Neural progenitor cell (in vitro differentiated cells): ENCODE measurements at regions not wholly inside any gene's neighbourhood (a gene's known extent, or its start where the extent isn't known, plus 50 kb on each side); places are given as distances from the start of the nearest gene placed in this dataset.
"Not testable (repeated sequence)": the region's sequence is repeated elsewhere in the genome, so short reads cannot be mapped to it uniquely, and the experiment has no call there.

Experiments used
- DNase-seq: peaks from one replicate; pipeline ENCODE4 v3.0.0-alpha.2; 2016; ENCODE audit warnings: low spot score
- H2AFZ ChIP-seq: fragments of 200-600 bp; sonication (generic); replicated peaks from 2 replicates; pipeline ENCODE4 v1.6.1; 2016; ENCODE audit warnings: antibody characterized with exemption
- H3F3A ChIP-seq: fragments of 200-600 bp; sonication (generic); 2 replicates; pipeline ENCODE4 v1.6.1; 2016; ENCODE audit warnings: antibody characterized with exemption, low read depth
- H3K27ac ChIP-seq: fragments of 200-600 bp; sonication (generic); 2 replicates; pipeline ENCODE4 v1.5.1; 2016; ENCODE audit warnings: mild to moderate bottlenecking
- H3K27me3 ChIP-seq: fragments of 200-600 bp; sonication (generic); 2 replicates; pipeline ENCODE4 v1.6.1; 2016; ENCODE audit warnings: mild to moderate bottlenecking, moderate library complexity
- H3K36me3 ChIP-seq: fragments of 200-600 bp; sonication (generic); 2 replicates; pipeline ENCODE4 v1.5.1; 2016
- H3K4me1 ChIP-seq: fragments of 200-600 bp; sonication (generic); 2 replicates; pipeline ENCODE4 v1.6.1; 2016; ENCODE audit warnings: mixed run types
- H3K4me2 ChIP-seq: fragments of 200-600 bp; sonication (generic); 2 replicates; pipeline ENCODE4 v1.6.1; 2016
- H3K4me3 ChIP-seq: fragments of 200-600 bp; sonication (generic); 2 replicates; pipeline ENCODE4 v1.5.1; 2016
- H3K79me2 ChIP-seq: fragments of 200-600 bp; sonication (generic); 2 replicates; pipeline ENCODE4 v1.6.1; 2016; ENCODE audit warnings: low read depth
- H3K9ac ChIP-seq: fragments of 200-600 bp; sonication (generic); 2 replicates; pipeline ENCODE4 v1.6.1; 2016
- H3K9me3 ChIP-seq: fragments of 200-600 bp; sonication (generic); 2 replicates; pipeline ENCODE4 v1.5.1; 2016; ENCODE audit warnings: low read depth
- H4K20me1 ChIP-seq: fragments of 200-600 bp; sonication (generic); 2 replicates; pipeline ENCODE4 v1.6.1; 2016; ENCODE audit warnings: low read depth
- H3K27ac Mint-ChIP-seq: 3 replicates; pipeline ENCODE4 v1.8.0; 2021; ENCODE audit warnings: mixed read lengths
- H3K27me3 Mint-ChIP-seq: 2 replicates; pipeline ENCODE4 v1.8.0; 2022; ENCODE audit warnings: low read depth, mild to moderate bottlenecking, inconsistent platforms, moderate library complexity, mixed read lengths; ENCODE audit not compliant: insufficient read depth
- H3K36me3 Mint-ChIP-seq: 3 replicates; pipeline ENCODE4 v1.8.0; 2021; ENCODE audit warnings: mixed read lengths
- H3K4me1 Mint-ChIP-seq: 3 replicates; pipeline ENCODE4 v1.8.0; 2021; ENCODE audit warnings: mixed read lengths
- H3K4me3 Mint-ChIP-seq: 3 replicates; pipeline ENCODE4 v1.8.0; 2021; ENCODE audit warnings: mild to moderate bottlenecking, moderate library complexity, mixed read lengths
- H3K9me3 Mint-ChIP-seq: 3 replicates; pipeline ENCODE4 v1.8.0; 2020; ENCODE audit warnings: mixed read lengths
- CTCF ChIP-seq: fragments of 200-600 bp; sonication (generic); IDR thresholded peaks from 2 replicates; pipeline ENCODE4 v1.5.1; 2017; ENCODE audit warnings: antibody characterized with exemption, mild to moderate bottlenecking
- EZH2 ChIP-seq: fragments of 200-600 bp; sonication (generic); IDR thresholded peaks from 2 replicates; pipeline ENCODE4 v1.6.1; 2017; ENCODE audit warnings: antibody characterized with exemption, mild to moderate bottlenecking, moderate library complexity
- EZH2phosphoT487 ChIP-seq: fragments of 200-600 bp; sonication (generic); IDR thresholded peaks from 2 replicates; pipeline ENCODE4 v1.6.1; 2017; ENCODE audit warnings: antibody characterized with exemption

GRCh38 chr7:142646386-142647140, 102.7 kb upstream of the PRSS1 start:
- H2AFZ ChIP-seq, result peak overlapping the region; percentile 89
- no peak overlapping the region for H3K4me3 ChIP-seq
- no peaks in the 10 kb centered on the region for H3K36me3 ChIP-seq
- H3K27ac ChIP-seq, result no peak overlapping the region
- H3K9ac ChIP-seq, result no peak overlapping the region
- Mint-ChIP-seq H3K9me3 (no peaks in the 10 kb centered on the region), H3K4me3 (no peak overlapping the region), H3K27me3 (no peaks in the 10 kb centered on the region), H3K4me1 (no peaks in the 10 kb centered on the region), H3K36me3 (no peaks in the 10 kb centered on the region), H3K27ac (no peak overlapping the region)
- peaks cover 9% of the 10 kb centered on the region for H3K4me1 ChIP-seq
- no peak for DNase-seq
- TF ChIP-seq EZH2 (no peak), CTCF (no peak), EZH2phosphoT487 (no peak)
- no peaks in the 10 kb centered on the region for H3K9me3 ChIP-seq
- H3F3A ChIP-seq, result no peaks in the 10 kb centered on the region
- no peaks in the 10 kb centered on the region for H4K20me1 ChIP-seq
- no peaks in the 10 kb centered on the region for H3K27me3 ChIP-seq
- H3K79me2 ChIP-seq, result no peaks in the 10 kb centered on the region
- H3K4me2 ChIP-seq, result peak overlapping the region; percentile 45

GRCh38 chr7:142645777-142646176, 103.5 kb upstream of the PRSS1 start:
- Histone ChIP-seq H4K20me1 (no peaks in the 10 kb centered on the region), H3F3A (no peaks in the 10 kb centered on the region), H3K27ac (no peak overlapping the region), H3K36me3 (no peaks in the 10 kb centered on the region), H3K79me2 (no peaks in the 10 kb centered on the region), H3K27me3 (no peaks in the 10 kb centered on the region), H2AFZ (no peak overlapping the region), H3K9ac (no peak overlapping the region), H3K4me3 (no peak overlapping the region), H3K4me2 (peak overlapping the region; percentile 45), H3K4me1 (peaks cover 9% of the 10 kb centered on the region), H3K9me3 (no peaks in the 10 kb centered on the region)
- Mint-ChIP-seq H3K36me3 (no peaks in the 10 kb centered on the region), H3K4me3 (no peak overlapping the region), H3K27ac (no peak overlapping the region), H3K4me1 (no peaks in the 10 kb centered on the region), H3K9me3 (no peaks in the 10 kb centered on the region), H3K27me3 (no peaks in the 10 kb centered on the region)
- peak; percentile 23 for DNase-seq
- no peak for TF ChIP-seq EZH2phosphoT487
- no peak for TF ChIP-seq EZH2
- TF ChIP-seq CTCF, result no peak

- Histone ChIP-seq H3K27ac (no peak overlapping the region), H3F3A (no peaks in the 10 kb centered on the region), H3K4me3 (no peak overlapping the region), H3K9me3 (no peaks in the 10 kb centered on the region), H3K9ac (no peak overlapping the region), H4K20me1 (no peaks in the 10 kb centered on the region), H3K4me1 (peaks cover 9% of the 10 kb centered on the region), H3K79me2 (no peaks in the 10 kb centered on the region), H2AFZ (no peak overlapping the region), H3K4me2 (no peak overlapping the region), H3K36me3 (no peaks in the 10 kb centered on the region), H3K27me3 (no peaks in the 10 kb centered on the region)
- Mint-ChIP-seq H3K9me3 (no peaks in the 10 kb centered on the region), H3K27me3 (no peaks in the 10 kb centered on the region), H3K4me3 (no peak overlapping the region), H3K27ac (no peak overlapping the region), H3K4me1 (no peaks in the 10 kb centered on the region), H3K36me3 (no peaks in the 10 kb centered on the region)
- DNase-seq, result no peak
- no peak for TF ChIP-seq EZH2phosphoT487
Measured at GRCh38 chr7:142642316-142642715, 107.0 kb upstream of the PRSS1 start.

- H3K4me3 Mint-ChIP-seq, H3K36me3 ChIP-seq, H3K4me1 Mint-ChIP-seq, H3K9me3 ChIP-seq, H2AFZ ChIP-seq, H3K27ac Mint-ChIP-seq, H3K27me3 ChIP-seq, H3K27me3 Mint-ChIP-seq, H3K9me3 Mint-ChIP-seq, H3K4me2 ChIP-seq, H3K79me2 ChIP-seq, H3K9ac ChIP-seq, H4K20me1 ChIP-seq, H3K4me3 ChIP-seq, H3K4me1 ChIP-seq, H3F3A ChIP-seq, DNase-seq, H3K27ac ChIP-seq, H3K36me3 Mint-ChIP-seq: not testable (repeated sequence)
Measured at GRCh38 chr7:142641252-142641651, 108.0 kb upstream of the PRSS1 start.
